ENCODE measurements at regions not wholly inside any gene's neighbourhood (a gene's known extent, or its start where the extent isn't known, plus 50 kb on each side); places are given as distances from the start of the nearest gene placed in this dataset.

- Histone ChIP-seq H3K4me1 (no peaks in the 10 kb centered on the region), H3K36me3 (no peaks in the 10 kb centered on the region), H3K9me3 (no peaks in the 10 kb centered on the region), H3K4me3 (no peak overlapping the region), H3K27me3 (no peaks in the 10 kb centered on the region), H3K27ac (no peak overlapping the region)
- no peak for TF ChIP-seq CTCF (IDR thresholded peaks at IDR 0.05)
- intact Hi-C loops (cut with DNase I): no loop called here
- no peak for DNase-seq (ENCODE audit: low spot score in 2 of 2)
Observed at GRCh38 chr13:103297083-103297482, 230.9 kb upstream of the SLC10A2 start.

DNA sequence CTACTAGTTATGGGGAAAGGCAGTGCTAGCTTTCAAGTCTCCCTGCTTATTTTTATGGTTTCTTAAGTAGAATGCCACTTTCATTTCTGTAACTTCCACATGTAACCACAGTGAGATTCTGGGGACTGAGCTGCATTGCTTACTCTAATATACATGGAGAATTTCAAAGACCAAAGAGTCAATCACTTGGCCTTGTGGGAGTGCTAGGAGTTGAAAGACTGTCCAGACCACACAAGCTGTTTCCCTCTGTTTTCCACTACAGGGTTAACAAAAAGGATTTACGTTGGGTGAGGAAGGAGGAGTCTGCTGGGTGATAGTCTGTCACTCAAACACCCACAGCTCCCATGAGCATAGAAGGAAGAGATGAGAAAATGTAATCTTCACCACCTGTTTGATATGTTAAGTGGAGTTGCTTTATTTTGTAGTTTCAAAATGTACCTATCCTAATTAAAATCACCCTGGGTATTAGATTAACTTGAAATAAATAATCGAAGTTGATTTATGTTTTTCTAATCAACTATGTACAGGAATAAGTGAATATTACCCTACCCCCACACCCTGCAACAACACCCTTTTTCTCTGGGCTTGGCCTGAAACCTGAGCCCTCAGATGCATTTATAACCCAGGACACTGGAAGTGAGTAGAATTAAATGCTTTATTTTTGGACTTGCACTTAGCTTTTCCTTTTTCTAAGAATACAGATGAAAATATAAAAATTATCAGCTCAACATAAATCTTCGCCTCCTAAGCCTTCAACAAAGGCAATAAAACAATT lies 225.8 kb upstream of the SLC10A2 start:
- Histone ChIP-seq H3K27me3 (no peaks in the 10 kb centered on the region), H3K36me3 (no peaks in the 10 kb centered on the region), H3K27ac (no peak overlapping the region), H3K4me1 (no peaks in the 10 kb centered on the region), H3K9me3 (no peaks in the 10 kb centered on the region), H3K4me3 (no peak overlapping the region)
- TF ChIP-seq CTCF (IDR thresholded peaks at IDR 0.05): no peak
- intact Hi-C loops (cut with DNase I): no loop called here
- DNase-seq (ENCODE audit: low spot score in 2 of 2): no peak

DNA sequence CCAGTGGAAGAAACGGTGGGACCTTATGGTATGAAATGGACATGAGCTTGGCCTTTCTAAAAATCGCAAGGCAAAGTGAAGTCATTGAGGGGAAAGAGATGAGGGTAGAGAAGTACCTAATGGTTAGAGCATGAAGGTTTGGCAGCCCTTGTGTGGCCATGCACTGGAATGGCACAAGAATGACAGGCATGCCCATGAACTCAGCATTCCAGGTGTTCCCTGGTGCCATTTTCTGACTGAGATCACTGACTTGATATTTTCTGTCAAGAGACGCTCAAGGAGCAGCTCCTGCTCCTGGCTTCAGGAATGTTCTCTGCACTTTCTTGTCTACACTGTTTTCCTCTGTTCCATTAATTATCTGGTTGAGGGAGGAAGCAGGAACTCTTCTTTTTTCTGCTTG lies 225.0 kb upstream of the SLC10A2 start:
- intact Hi-C loops (cut with DNase I): no loop called here
- Histone ChIP-seq H3K27me3 (no peaks in the 10 kb centered on the region), H3K9me3 (no peaks in the 10 kb centered on the region), H3K27ac (no peak overlapping the region), H3K4me3 (no peak overlapping the region), H3K36me3 (no peaks in the 10 kb centered on the region), H3K4me1 (no peaks in the 10 kb centered on the region)
- TF ChIP-seq CTCF (IDR thresholded peaks at IDR 0.05): no peak
- DNase-seq (ENCODE audit: low spot score in 2 of 2): no peak

- no peaks in the 10 kb centered on the region for H3K36me3 ChIP-seq
- no peak overlapping the region for H3K4me3 ChIP-seq
- no peaks in the 10 kb centered on the region for H3K27me3 ChIP-seq
- H3K27ac ChIP-seq: no peak overlapping the region
- intact Hi-C loops (cut with DNase I): no loop called here
- no peak for DNase-seq (ENCODE audit: low spot score in 2 of 2)
- no peak for TF ChIP-seq CTCF (IDR thresholded peaks at IDR 0.05)
- H3K9me3 ChIP-seq: no peaks in the 10 kb centered on the region
- H3K4me1 ChIP-seq: no peaks in the 10 kb centered on the region
Observed at GRCh38 chr13:103289681-103290080, 223.5 kb upstream of the SLC10A2 start.

DNA sequence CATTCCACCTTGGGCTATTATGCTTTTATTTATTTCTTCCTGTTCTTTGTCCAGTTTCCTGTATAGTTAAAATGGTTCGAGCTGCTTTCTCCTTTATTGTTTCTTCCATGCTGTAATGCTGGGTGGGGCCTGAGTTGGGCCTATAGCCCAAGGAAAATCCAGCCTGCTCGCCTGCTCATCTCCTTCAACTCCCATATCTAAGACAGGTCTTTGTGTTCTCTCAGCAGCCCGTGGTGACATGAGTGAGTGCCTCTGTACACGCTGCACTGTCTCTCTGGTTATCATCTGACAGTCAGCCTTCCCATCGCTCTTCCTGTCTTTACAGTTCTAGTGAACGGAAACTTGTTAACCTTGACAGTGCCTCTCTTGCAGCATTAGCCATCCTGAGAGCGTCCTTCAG lies 221.9 kb upstream of the SLC10A2 start:
- H3K4me1 ChIP-seq: no peaks in the 10 kb centered on the region
- H3K27me3 ChIP-seq: no peaks in the 10 kb centered on the region
- no peaks in the 10 kb centered on the region for H3K9me3 ChIP-seq
- no peak overlapping the region for H3K27ac ChIP-seq
- H3K36me3 ChIP-seq: no peaks in the 10 kb centered on the region
- DNase-seq (ENCODE audit: low spot score in 2 of 2): no peak
- no peak overlapping the region for H3K4me3 ChIP-seq
- no peak for TF ChIP-seq CTCF (IDR thresholded peaks at IDR 0.05)
- intact Hi-C loops (cut with DNase I): no loop called here

DNA sequence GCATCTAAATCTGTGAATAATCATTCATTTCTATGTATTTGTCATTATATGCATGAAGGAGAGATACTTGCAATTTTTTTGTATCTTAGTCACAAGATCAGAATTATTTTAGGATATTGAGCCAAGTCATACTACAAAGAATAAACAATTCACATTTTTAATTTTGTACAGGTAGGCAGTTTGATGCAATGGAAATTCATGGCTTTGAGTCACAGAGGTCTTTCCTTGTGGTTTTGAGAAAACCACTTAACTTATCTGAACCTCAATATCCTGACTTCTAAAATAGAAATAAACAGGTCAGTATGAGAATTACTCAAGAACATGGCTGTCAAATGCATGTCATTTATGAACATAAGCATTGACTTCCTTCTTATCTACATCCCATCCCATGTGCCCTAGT lies 221.4 kb upstream of the SLC10A2 start:
- no peaks in the 10 kb centered on the region for H3K27me3 ChIP-seq
- no peaks in the 10 kb centered on the region for H3K9me3 ChIP-seq
- no peak for TF ChIP-seq CTCF (IDR thresholded peaks at IDR 0.05)
- no peak for DNase-seq (ENCODE audit: low spot score in 2 of 2)
- H3K4me1 ChIP-seq: no peaks in the 10 kb centered on the region
- H3K36me3 ChIP-seq: no peaks in the 10 kb centered on the region
- no peak overlapping the region for H3K4me3 ChIP-seq
- intact Hi-C loops (cut with DNase I): no loop called here
- no peak overlapping the region for H3K27ac ChIP-seq

Data from ascending aorta (tissue), 2 donors.